AG04450 (cell line): ENCODE measurements at regions not wholly inside any gene's neighbourhood (a gene's known extent, or its start where the extent isn't known, plus 50 kb on each side); places are given as distances from the start of the nearest gene placed in this dataset.

ENCODE experiments used
- CTCF ChIA-PET: fragments of 300-600, 350-600 bp; formaldehyde crosslinking; extraction: SDS; loops from one replicate; lab custom pipeline; 2022; ENCODE audit warnings: antibody characterized with exemption, inconsistent platforms; lab: Charles Lee
- POLR2A ChIA-PET: fragments of 350-600 bp; formaldehyde crosslinking; extraction: SDS; loops from one replicate; lab custom pipeline; 2021; ENCODE audit warnings: antibody characterized with exemption, inconsistent platforms; lab: Yijun Ruan, JAX
- DNase-seq: peaks from one replicate; pipeline ENCODE4 v3.0.0-alpha.2; 2011; ENCODE audit warnings: low read depth, low spot score
- H3K27ac ChIP-seq: one replicate; pipeline ENCODE4 v1.5.1; 2012; ENCODE audit warnings: low read depth, low read length, control low read depth
- H3K27me3 ChIP-seq: one replicate; pipeline ENCODE4 v1.6.0; 2012; ENCODE audit warnings: low read length; ENCODE audit not compliant: control insufficient read depth, insufficient read depth
- H3K4me3 ChIP-seq: 2 replicates; pipeline ENCODE4 v1.5.1; 2011; ENCODE audit warnings: mild to moderate bottlenecking, low read depth, low read length, control low read depth
- H3K9me3 ChIP-seq: 2 replicates; pipeline ENCODE4 v1.5.1; 2012; ENCODE audit warnings: low read length; ENCODE audit not compliant: control insufficient read depth, insufficient read depth
- CTCF ChIP-seq: IDR thresholded peaks from 2 replicates; pipeline ENCODE4 v1.5.1; 2011; ENCODE audit warnings: low read depth, low read length, control low read depth, inconsistent platforms

- no peak for TF ChIP-seq CTCF
- no peaks in the 10 kb centered on the region for H3K27me3 ChIP-seq
- DNase-seq = no peak
- no peaks in the 10 kb centered on the region for H3K9me3 ChIP-seq
- no peak overlapping the region for H3K27ac ChIP-seq
- POLR2A ChIA-PET = no interaction called here
- no peak overlapping the region for H3K4me3 ChIP-seq
- CTCF ChIA-PET = no interaction called here
These were observed 339.4 kb upstream of the ESRRG start for GRCh38 chr1:217062586-217062985.

- Histone ChIP-seq H3K4me3 (no peak overlapping the region), H3K9me3 (no peaks in the 10 kb centered on the region), H3K27me3 (no peaks in the 10 kb centered on the region), H3K27ac (no peak overlapping the region)
- ChIA-PET POLR2A (no interaction called here), CTCF (no interaction called here)
- TF ChIP-seq CTCF = no peak
- DNase-seq = no peak
These were observed 336.2 kb upstream of the ESRRG start for GRCh38 chr1:217059401-217059800.

GRCh38 chr1:217053676-217054075 is 330.4 kb upstream of the ESRRG start:
- H3K4me3 ChIP-seq = no peak overlapping the region
- no peak overlapping the region for H3K27ac ChIP-seq
- DNase-seq = no peak
- no peaks in the 10 kb centered on the region for H3K27me3 ChIP-seq
- TF ChIP-seq CTCF = no peak
- CTCF ChIA-PET = no interaction called here
- POLR2A ChIA-PET = no interaction called here
- H3K9me3 ChIP-seq = no peaks in the 10 kb centered on the region

GRCh38 chr1:217052626-217053025 is 329.4 kb upstream of the ESRRG start:
- H3K9me3 ChIP-seq = no peaks in the 10 kb centered on the region
- no peak for DNase-seq
- ChIA-PET POLR2A (interaction anchor here (0.6 kb wide), 1 partner anchor 89 kb away, joined by 3 read pairs; no protein-coding TSS in a partner anchor), CTCF (no interaction called here)
- no peak overlapping the region for H3K4me3 ChIP-seq
- no peak overlapping the region for H3K27ac ChIP-seq
- H3K27me3 ChIP-seq = no peaks in the 10 kb centered on the region
- TF ChIP-seq CTCF = no peak

GRCh38 chr1:217052196-217052595 is 329.0 kb upstream of the ESRRG start:
- DNase-seq = no peak
- no peak overlapping the region for H3K4me3 ChIP-seq
- H3K27ac ChIP-seq = no peak overlapping the region
- no peaks in the 10 kb centered on the region for H3K27me3 ChIP-seq
- POLR2A ChIA-PET = no interaction called here
- H3K9me3 ChIP-seq = no peaks in the 10 kb centered on the region
- CTCF ChIA-PET = interaction anchor here (0.5 kb wide), 1 partner anchor 23 kb away, joined by 3 read pairs; no protein-coding TSS in a partner anchor
- no peak for TF ChIP-seq CTCF
